ENCODE measurements at regions not wholly inside any gene's neighbourhood (a gene's known extent, or its start where the extent isn't known, plus 50 kb on each side); places are given as distances from the start of the nearest gene placed in this dataset.

DNA sequence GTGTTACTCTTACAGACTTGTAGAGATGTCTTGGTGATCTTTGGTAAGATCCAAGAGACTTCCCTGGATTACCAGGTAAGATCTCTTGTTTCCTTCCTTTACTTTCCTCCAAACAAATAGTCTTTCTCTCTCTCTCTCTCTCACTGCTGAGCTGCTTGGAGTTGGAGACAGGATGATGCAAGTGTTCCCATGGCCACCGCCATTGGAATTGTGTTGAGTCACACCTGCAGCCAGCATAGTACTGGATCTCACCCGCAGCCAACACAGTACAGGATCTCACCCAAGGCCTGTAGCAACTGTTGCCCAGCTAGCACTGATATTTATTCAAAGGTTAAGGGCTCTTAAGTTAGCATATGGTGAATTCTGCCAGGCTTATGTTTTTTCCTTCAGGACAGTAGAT lies 1080.9 kb downstream of the FAT4 start:
- TF ChIP-seq, protein P1, sequence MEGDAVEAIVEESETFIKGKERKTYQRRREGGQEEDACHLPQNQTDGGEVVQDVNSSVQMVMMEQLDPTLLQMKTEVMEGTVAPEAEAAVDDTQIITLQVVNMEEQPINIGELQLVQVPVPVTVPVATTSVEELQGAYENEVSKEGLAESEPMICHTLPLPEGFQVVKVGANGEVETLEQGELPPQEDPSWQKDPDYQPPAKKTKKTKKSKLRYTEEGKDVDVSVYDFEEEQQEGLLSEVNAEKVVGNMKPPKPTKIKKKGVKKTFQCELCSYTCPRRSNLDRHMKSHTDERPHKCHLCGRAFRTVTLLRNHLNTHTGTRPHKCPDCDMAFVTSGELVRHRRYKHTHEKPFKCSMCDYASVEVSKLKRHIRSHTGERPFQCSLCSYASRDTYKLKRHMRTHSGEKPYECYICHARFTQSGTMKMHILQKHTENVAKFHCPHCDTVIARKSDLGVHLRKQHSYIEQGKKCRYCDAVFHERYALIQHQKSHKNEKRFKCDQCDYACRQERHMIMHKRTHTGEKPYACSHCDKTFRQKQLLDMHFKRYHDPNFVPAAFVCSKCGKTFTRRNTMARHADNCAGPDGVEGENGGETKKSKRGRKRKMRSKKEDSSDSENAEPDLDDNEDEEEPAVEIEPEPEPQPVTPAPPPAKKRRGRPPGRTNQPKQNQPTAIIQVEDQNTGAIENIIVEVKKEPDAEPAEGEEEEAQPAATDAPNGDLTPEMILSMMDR (IDR thresholded peaks at IDR 0.05; ENCODE audit: low read depth, low read length, missing input control): no peak
- TF ChIP-seq GABPA (IDR thresholded peaks at IDR 0.05 in 1 of 2, conservative IDR thresholded peaks at IDR 0.05 in 1 of 2) (no peak), NR2F2 (IDR thresholded peaks at IDR 0.05) (no peak), JUND (IDR thresholded peaks at IDR 0.05) (no peak), YY1 (IDR thresholded peaks at IDR 0.05) (no peak), SP1 (IDR thresholded peaks at IDR 0.05) (no peak), TAF1 (conservative IDR thresholded peaks at IDR 0.05) (no peak), RAD21 (IDR thresholded peaks at IDR 0.05) (no peak), HNF4A (conservative IDR thresholded peaks at IDR 0.05) (no peak), RXRA (IDR thresholded peaks at IDR 0.05) (no peak)
- TF ChIP-seq, protein P2, sequence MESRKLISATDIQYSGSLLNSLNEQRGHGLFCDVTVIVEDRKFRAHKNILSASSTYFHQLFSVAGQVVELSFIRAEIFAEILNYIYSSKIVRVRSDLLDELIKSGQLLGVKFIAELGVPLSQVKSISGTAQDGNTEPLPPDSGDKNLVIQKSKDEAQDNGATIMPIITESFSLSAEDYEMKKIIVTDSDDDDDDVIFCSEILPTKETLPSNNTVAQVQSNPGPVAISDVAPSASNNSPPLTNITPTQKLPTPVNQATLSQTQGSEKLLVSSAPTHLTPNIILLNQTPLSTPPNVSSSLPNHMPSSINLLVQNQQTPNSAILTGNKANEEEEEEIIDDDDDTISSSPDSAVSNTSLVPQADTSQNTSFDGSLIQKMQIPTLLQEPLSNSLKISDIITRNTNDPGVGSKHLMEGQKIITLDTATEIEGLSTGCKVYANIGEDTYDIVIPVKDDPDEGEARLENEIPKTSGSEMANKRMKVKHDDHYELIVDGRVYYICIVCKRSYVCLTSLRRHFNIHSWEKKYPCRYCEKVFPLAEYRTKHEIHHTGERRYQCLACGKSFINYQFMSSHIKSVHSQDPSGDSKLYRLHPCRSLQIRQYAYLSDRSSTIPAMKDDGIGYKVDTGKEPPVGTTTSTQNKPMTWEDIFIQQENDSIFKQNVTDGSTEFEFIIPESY (IDR thresholded peaks at IDR 0.05): no peak
- TF ChIP-seq, protein P3, sequence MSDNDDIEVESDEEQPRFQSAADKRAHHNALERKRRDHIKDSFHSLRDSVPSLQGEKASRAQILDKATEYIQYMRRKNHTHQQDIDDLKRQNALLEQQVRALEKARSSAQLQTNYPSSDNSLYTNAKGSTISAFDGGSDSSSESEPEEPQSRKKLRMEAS (IDR thresholded peaks at IDR 0.05): no peak
- TF ChIP-seq, protein P4, sequence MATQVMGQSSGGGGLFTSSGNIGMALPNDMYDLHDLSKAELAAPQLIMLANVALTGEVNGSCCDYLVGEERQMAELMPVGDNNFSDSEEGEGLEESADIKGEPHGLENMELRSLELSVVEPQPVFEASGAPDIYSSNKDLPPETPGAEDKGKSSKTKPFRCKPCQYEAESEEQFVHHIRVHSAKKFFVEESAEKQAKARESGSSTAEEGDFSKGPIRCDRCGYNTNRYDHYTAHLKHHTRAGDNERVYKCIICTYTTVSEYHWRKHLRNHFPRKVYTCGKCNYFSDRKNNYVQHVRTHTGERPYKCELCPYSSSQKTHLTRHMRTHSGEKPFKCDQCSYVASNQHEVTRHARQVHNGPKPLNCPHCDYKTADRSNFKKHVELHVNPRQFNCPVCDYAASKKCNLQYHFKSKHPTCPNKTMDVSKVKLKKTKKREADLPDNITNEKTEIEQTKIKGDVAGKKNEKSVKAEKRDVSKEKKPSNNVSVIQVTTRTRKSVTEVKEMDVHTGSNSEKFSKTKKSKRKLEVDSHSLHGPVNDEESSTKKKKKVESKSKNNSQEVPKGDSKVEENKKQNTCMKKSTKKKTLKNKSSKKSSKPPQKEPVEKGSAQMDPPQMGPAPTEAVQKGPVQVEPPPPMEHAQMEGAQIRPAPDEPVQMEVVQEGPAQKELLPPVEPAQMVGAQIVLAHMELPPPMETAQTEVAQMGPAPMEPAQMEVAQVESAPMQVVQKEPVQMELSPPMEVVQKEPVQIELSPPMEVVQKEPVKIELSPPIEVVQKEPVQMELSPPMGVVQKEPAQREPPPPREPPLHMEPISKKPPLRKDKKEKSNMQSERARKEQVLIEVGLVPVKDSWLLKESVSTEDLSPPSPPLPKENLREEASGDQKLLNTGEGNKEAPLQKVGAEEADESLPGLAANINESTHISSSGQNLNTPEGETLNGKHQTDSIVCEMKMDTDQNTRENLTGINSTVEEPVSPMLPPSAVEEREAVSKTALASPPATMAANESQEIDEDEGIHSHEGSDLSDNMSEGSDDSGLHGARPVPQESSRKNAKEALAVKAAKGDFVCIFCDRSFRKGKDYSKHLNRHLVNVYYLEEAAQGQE (IDR thresholded peaks at IDR 0.05): no peak
